HG03460 (cell line): ENCODE measurements at regions not wholly inside any gene's neighbourhood (a gene's known extent, or its start where the extent isn't known, plus 50 kb on each side); places are given as distances from the start of the nearest gene placed in this dataset.
"Not testable (repeated sequence)": the region's sequence is repeated elsewhere in the genome, so short reads cannot be mapped to it uniquely, and the experiment has no call there.

Source experiments
- ATAC-seq: cut with Tn5 transposase; IDR thresholded peaks from one replicate; pipeline ENCODE4 v1.9.1; 2021; ENCODE audit not compliant: unreplicated experiment

DNA sequence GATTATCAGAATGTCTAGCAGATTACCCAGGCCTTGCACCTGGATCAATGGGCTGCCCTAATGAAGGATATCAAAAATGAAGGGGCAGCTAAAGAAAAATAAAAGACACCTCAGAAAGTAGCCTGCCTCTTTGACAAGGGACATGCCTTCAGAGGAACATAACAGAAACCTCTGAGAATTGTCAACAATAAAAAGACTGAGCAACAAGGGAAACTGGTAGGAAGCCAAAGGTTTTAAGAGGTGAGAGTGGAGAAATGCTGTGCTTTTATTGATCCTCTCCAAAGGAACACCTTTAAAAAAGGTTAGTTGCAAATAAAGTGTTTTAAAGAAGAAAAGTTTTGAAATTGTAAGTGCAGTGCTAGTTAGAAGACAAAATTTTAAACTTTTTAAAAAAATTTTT, 187.8 kb upstream of the TTC14 start:
- ATAC-seq, result no peak

GRCh38 chr3:180416111-180416594, 185.8 kb upstream of the TTC14 start:
- ATAC-seq, result no peak

- ATAC-seq, result no peak
These were observed 184.7 kb upstream of the TTC14 start for GRCh38 chr3:180417241-180417640.

GRCh38 chr3:180420016-180420415, 181.9 kb upstream of the TTC14 start:
- ATAC-seq, result no peak

DNA sequence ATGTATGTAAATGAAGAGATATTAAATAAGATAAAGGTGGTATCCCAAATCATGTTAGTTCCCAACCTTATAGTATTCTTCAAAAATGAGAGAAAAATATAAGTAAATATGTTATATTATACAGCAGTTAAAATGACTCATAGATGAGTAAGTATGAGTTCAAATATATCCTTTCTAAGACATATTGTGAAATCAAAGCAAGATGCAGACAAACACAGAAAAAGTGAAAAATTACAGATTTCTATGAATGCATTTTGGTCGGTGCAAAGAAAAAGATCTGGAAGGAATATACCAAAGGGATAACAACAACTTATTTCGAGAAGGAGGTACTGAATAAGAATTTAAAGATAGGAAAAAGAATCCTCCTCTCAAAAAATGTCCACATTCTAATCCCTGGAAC, 181.2 kb upstream of the TTC14 start:
- ATAC-seq, result no peak

- no peak for ATAC-seq
These were observed 180.7 kb upstream of the TTC14 start for GRCh38 chr3:180421221-180421620.

GRCh38 chr3:180421721-180422120, 180.2 kb upstream of the TTC14 start:
- no peak for ATAC-seq

DNA sequence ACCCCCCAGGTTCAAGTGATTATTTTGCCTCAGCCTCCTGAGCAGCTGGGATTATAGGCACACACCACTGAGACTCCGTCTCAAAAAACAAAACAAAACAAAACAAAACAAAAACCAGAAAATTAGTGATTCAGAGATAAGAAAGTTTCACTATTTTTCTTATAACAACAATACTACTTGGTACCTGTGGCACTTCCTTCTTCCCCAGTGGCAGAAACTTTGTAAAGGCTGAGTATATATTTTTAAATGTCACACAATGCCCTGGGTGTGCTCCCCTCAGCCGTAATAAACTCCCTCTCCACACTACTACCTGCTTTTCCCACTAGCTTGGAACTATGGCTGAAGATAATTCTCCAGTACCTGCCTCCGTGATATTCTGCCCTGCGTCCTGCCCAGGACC, 177.7 kb upstream of the TTC14 start:
- not testable (repeated sequence) for ATAC-seq

- ATAC-seq, result no peak
These were observed 171.1 kb upstream of the TTC14 start for GRCh38 chr3:180430896-180431295.

DNA sequence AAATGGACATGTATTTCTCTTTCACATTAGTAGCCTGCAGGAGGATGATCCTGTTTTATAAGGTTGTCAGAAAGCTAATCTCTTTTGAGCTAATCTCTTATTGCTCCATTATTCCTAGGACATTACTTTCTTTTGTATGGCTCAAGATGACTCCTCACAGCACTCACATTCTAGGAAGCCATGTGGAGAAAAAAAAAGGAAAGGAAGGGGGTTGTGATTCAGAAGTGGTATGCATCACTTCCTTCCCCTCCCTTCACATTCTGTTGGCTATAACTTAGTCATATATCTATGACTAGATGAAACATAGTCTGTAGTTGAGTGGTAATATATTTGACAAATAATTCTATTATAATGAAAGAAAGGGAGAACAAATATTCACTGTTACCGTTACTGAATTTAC, 168.8 kb upstream of the TTC14 start:
- no peak for ATAC-seq

- no peak for ATAC-seq
These were observed 154.8 kb upstream of the TTC14 start for GRCh38 chr3:180447136-180447535.

DNA sequence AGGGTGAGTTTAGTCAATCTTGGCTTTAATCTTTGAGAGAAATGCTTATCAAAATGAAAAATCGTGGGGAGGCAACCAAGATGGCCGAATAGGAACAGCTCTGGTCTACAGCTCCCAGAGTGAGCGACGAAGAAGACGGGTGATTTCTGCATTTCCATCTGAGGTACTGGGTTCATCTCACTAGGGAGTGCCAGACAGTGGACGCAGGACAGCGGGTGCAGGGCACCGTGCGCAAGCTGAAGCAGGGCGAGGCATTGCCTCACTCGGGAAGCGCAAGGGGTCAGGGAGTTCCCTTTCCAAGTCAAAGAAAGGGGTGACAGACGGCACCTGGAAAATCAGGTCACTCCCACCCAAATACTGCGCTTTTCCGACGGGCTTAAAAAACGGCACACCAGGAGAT, 153.6 kb upstream of the TTC14 start:
- not testable (repeated sequence) for ATAC-seq

- ATAC-seq, result no peak
These were observed 144.7 kb upstream of the TTC14 start for GRCh38 chr3:180457225-180457624.

DNA sequence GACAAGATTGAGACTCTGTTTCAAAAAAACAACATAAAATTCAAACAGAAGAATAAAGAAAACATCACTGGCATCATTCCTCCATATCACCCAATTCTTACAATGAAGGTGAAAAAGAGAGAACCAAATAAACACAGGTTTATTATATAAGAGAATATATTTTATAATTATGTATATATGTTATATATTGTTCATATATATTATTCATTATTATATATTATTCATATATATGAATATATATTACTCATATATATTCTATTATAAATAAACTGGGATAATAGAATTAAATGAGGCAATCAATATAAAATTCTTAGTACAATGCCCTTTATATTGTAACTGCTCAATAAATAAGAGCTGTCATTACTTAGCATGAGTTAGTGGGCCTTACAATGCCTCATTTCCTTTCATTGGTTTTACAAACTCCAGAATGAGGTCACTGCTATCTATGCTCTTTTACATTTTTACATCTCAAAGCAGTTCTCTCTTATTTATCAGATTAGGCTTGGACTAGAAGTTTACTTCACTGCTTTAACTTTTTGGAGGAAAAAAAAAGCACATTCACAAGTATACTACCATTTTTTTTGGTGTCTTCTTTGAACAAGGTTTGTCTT, 135.5 kb upstream of the TTC14 start:
- no peak for ATAC-seq

DNA sequence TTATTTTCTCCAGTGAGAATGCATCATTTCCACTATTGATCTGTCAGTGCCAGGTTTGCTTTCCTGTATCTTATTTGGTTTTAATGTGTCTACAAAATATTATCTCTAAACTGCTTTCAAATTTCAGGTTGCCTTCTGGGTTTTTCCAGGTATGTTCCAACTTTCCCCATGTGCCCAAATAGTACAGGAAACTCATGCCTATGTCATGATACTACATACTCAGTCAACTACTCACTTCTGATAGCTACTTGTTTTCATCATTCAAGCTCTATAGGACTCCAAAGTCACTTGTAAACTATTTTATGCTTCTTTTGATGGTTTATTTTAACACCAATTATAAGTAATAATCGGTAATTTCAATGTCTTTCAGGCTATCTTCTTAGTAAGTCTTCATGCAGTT, 134.8 kb upstream of the TTC14 start:
- no peak for ATAC-seq

GRCh38 chr3:180469149-180469548, 132.8 kb upstream of the TTC14 start:
- ATAC-seq, result no peak

DNA sequence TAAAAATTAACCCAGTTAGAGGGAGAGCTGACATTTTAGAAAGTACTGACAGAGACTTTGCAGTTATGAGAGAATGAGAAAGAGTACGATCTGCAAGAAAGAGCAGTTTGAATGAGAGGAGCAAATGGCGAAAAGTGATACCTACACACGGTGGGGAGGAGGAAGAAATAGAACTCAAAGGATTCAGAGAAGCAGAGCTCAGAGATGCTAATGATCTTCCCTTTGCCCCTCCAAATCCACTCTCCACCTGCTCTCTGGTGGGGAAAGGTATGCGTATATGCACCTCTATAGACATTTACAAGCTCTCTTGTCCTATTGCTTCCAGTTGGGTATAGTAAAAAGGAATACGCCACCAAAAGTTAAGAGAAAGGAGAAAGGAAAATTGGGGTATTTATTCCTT, 123.3 kb upstream of the TTC14 start:
- no peak for ATAC-seq

GRCh38 chr3:180492047-180492446, 109.9 kb upstream of the TTC14 start:
- no peak for ATAC-seq

GRCh38 chr3:180496995-180497394, 105.0 kb upstream of the TTC14 start:
- ATAC-seq, result no peak

GRCh38 chr3:180516368-180516767, 85.6 kb upstream of the TTC14 start:
- no peak for ATAC-seq

DNA sequence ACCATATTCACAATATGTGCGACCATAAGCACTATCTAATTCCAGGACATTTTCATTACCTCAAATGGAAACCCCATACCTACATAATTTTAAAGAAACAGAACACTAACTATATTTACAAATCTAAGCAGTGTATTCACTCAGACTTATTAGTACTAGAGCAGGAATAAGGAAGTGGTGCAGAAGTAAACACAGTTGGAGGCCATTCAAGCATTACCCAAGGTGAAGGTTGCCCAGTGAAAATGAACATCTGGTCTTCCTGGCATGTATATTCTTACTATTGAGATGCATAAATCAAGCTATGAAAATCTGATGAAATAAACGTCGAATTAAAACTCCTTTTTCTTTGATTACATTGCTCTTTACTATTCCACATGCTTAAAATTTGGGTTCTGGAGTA, 78.9 kb upstream of the TTC14 start:
- no peak for ATAC-seq

DNA sequence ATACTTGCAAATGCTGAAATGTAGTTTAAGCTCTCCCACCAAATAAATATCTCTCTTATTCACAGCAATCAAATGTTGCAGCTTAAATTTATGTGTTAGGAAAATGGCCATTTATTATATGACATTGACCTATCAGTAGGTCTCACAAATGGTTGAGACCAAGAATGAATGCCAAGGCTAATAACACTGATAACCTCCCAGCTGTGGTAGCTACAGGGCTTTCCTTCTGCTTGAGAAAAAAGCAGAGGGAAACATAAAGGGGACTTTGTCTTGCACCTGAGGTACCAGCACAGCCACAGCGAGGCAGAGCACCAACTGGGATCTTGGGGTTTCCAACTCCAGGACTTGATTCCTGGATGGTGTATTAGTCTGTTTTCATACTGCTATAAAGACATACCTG, 73.1 kb upstream of the TTC14 start:
- no peak for ATAC-seq

DNA sequence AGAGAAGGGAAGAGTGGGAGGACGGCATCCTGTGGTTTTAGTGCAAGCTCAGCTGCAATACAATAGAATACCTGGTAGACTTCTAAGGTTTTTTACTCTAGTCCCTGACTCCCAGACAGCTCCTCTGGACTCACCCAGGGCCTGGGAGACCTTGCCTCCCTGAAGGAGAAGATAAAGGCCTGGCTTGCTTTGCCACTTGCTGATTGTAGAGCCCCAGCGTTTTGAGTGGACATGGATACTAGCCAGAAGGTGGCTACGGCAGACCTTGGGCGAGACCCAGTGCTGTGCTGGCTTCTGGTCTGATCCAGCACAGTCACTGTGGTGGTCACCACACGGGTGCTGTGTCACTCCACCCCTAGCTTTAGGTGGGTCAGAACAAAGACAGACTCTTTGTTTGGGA, 72.2 kb upstream of the TTC14 start:
- ATAC-seq, result no peak
